Testis (tissue), 2 donors: ENCODE measurements at regions not wholly inside any gene's neighbourhood (a gene's known extent, or its start where the extent isn't known, plus 50 kb on each side); places are given as distances from the start of the nearest gene placed in this dataset.

Source experiments
- DNase-seq: peaks from one replicate; pipeline ENCODE4 v3.0.0-alpha.2; 2019
- H3K27ac ChIP-seq, 2 donors: fragments of 200-600 bp; sonication (generic); one replicate each; pipeline ENCODE4 v1.5.1; 2019
- H3K27me3 ChIP-seq: fragments of 200-600 bp; sonication (generic); one replicate; pipeline ENCODE4 v1.5.1; 2019
- H3K36me3 ChIP-seq: fragments of 200-600 bp; sonication (generic); one replicate; pipeline ENCODE4 v1.5.1; 2017; ENCODE audit warnings: low read depth; ENCODE audit errors: missing control alignments
- H3K4me1 ChIP-seq: fragments of 200-600 bp; sonication (generic); one replicate; pipeline ENCODE4 v1.5.1; 2019
- H3K4me3 ChIP-seq, 2 donors: fragments of 200-600 bp; sonication (generic); one replicate each; pipeline ENCODE4 v1.5.1; 2017 to 2019
- H3K9me3 ChIP-seq: fragments of 200-600 bp; sonication (generic); one replicate; pipeline ENCODE4 v1.5.1; 2017
- CTCF ChIP-seq, 3 experiments: fragments of 450-650 bp in 2 of 3; fragments of 200-600 bp in 1 of 3; sonication (generic) in 1 of 3; IDR thresholded peaks; one replicate each; pipeline ENCODE4 v1.5.1; 2016 to 2019; ENCODE audit warnings: antibody characterized with exemption in 3 of 3, mild to moderate bottlenecking in 2 of 3, moderate library complexity in 1 of 3
- POLR2A ChIP-seq: fragments of 450-650 bp; IDR thresholded peaks from one replicate; pipeline ENCODE4 v1.6.1; 2017; ENCODE audit warnings: antibody characterized with exemption, mild to moderate bottlenecking, moderate library complexity
- WGBS, 2 donors: methylation state at CpG; one replicate each; pipeline ENCODE4 v1.1.5; 2018; 5-methylcytosine and 5-hydroxymethylcytosine counted together
- intact Hi-C: fragments of 100-400 bp; cut with DNase I; formaldehyde crosslinking; loops from one replicate; pipeline ENCODE4 v1.15.1; 2023; ENCODE audit warnings: low total_unique reads

- 64 to 100% methylated on average over 1 of the region's 1 CpG for WGBS, 2 donors
- no peaks in the 10 kb centered on the region for H3K27me3 ChIP-seq
Observed at GRCh38 chr13:33508060-33508459, 222.5 kb upstream of the STARD13 start.

GRCh38 chr13:33509642-33510229, 224.2 kb upstream of the STARD13 start:
- 53 to 60% methylated on average over 5 of the region's 5 CpGs for WGBS, 2 donors
- Histone ChIP-seq H3K27me3 (no peaks in the 10 kb centered on the region), H3K4me3 (no peak overlapping the region), H3K27ac (peak overlapping the region in 1 of 2 donors; percentile 84), H3K36me3 (no peaks in the 10 kb centered on the region), H3K9me3 (no peaks in the 10 kb centered on the region), H3K4me1 (peaks cover 11% of the 10 kb centered on the region)
- DNase-seq = peak; percentile 34
- intact Hi-C loops = no loop called here
- TF ChIP-seq POLR2A = no peak

More at GRCh38 chr13:33508060-33508459, 222.5 kb upstream of the STARD13 start:
- peaks cover 11% of the 10 kb centered on the region for H3K4me1 ChIP-seq
- no peak overlapping the region for H3K27ac ChIP-seq
- H3K4me3 ChIP-seq = no peak overlapping the region
- H3K36me3 ChIP-seq = no peaks in the 10 kb centered on the region
- intact Hi-C loops = no loop called here
- no peaks in the 10 kb centered on the region for H3K9me3 ChIP-seq
- TF ChIP-seq CTCF (IDR thresholded peaks at IDR 0.05) = no peak
- TF ChIP-seq POLR2A = no peak
- DNase-seq = no peak

GRCh38 chr13:33510350-33510970, 224.9 kb upstream of the STARD13 start:
- no peaks in the 10 kb centered on the region for H3K9me3 ChIP-seq
- H3K27me3 ChIP-seq = no peaks in the 10 kb centered on the region
- H3K4me3 ChIP-seq = no peak overlapping the region
- no peaks in the 10 kb centered on the region for H3K36me3 ChIP-seq
- peaks cover 11% of the 10 kb centered on the region for H3K4me1 ChIP-seq
- no peak for DNase-seq
- intact Hi-C loops = no loop called here
- TF ChIP-seq POLR2A (no peak), CTCF (IDR thresholded peaks at IDR 0.05) (no peak)
- peak overlapping the region in 1 of 2 donors; percentile 84 for H3K27ac ChIP-seq

- peaks cover 11% of the 10 kb centered on the region for H3K4me1 ChIP-seq
Observed at GRCh38 chr13:33512880-33513554, 227.5 kb upstream of the STARD13 start.

More at GRCh38 chr13:33512880-33513554, 227.5 kb upstream of the STARD13 start:
- H3K9me3 ChIP-seq = no peaks in the 10 kb centered on the region
- no peak for TF ChIP-seq POLR2A
- no peak for TF ChIP-seq CTCF (IDR thresholded peaks at IDR 0.05)
- DNase-seq = no peak
- no peak overlapping the region for H3K4me3 ChIP-seq
- no peak overlapping the region for H3K27ac ChIP-seq
- intact Hi-C loops = no loop called here
- WGBS, 2 donors = 89 to 96% methylated on average over 2 of the region's 2 CpGs
- no peaks in the 10 kb centered on the region for H3K27me3 ChIP-seq
- no peaks in the 10 kb centered on the region for H3K36me3 ChIP-seq
